ENCODE measurements at regions not wholly inside any gene's neighbourhood (a gene's known extent, or its start where the extent isn't known, plus 50 kb on each side); places are given as distances from the start of the nearest gene placed in this dataset.
"Not testable (repeated sequence)": the region's sequence is repeated elsewhere in the genome, so short reads cannot be mapped to it uniquely, and the experiment has no call there.

- Histone ChIP-seq H3K27ac (replicated peaks; ENCODE audit: low read length) (no peak overlapping the region), H3K9me3 (replicated peaks in 1 of 2; ENCODE audit: control insufficient read depth in 2 of 2, insufficient read depth in 1 of 2, low read depth in 1 of 2, low read length in 2 of 2) (no peaks in the 10 kb centered on the region), H3K18ac (ENCODE audit: low read length) (no peak overlapping the region), H2BK15ac (ENCODE audit: low read length) (no peak overlapping the region), H3K4me1 (ENCODE audit: control insufficient read depth in 2 of 2, insufficient read depth in 1 of 2, low read depth in 1 of 2, low read length in 2 of 2) (no peaks in the 10 kb centered on the region), H2BK120ac (ENCODE audit: low read depth, low read length) (no peak overlapping the region), H2AK5ac (ENCODE audit: low read depth, low read length) (no peak overlapping the region), H4K8ac (ENCODE audit: low read depth, low read length) (no peak overlapping the region), H3K23ac (ENCODE audit: low read depth, low read length, poor library complexity) (no peak overlapping the region), H4K91ac (ENCODE audit: low read depth, low read length, poor library complexity) (no peak overlapping the region), H2BK5ac (ENCODE audit: low read length) (no peak overlapping the region), H3K27me3 (ENCODE audit: control insufficient read depth in 3 of 3, insufficient read depth in 3 of 3, low read depth in 1 of 3, low read length in 3 of 3) (no peaks in the 10 kb centered on the region), H3K4me3 (ENCODE audit: low read length in 2 of 2) (no peak overlapping the region), H3K36me3 (replicated peaks in 1 of 2; ENCODE audit: control insufficient read depth in 2 of 2, insufficient read depth in 2 of 2, low read length in 2 of 2) (no peaks in the 10 kb centered on the region), H3K4ac (ENCODE audit: low read length) (no peak overlapping the region), H3K14ac (ENCODE audit: low read length) (no peak overlapping the region), H2BK12ac (ENCODE audit: low read length) (no peak overlapping the region), H3K4me2 (ENCODE audit: insufficient read depth, low read length, poor library complexity, severe bottlenecking) (no peak overlapping the region), H3K79me1 (ENCODE audit: low read depth, low read length) (no peaks in the 10 kb centered on the region), H2AFZ (ENCODE audit: low read length) (no peak overlapping the region), H3K9ac (ENCODE audit: low read depth, low read length, poor library complexity) (no peak overlapping the region)
- WGBS, 2 donors (ENCODE audit: extremely low coverage in 2 of 2, insufficient read length in 2 of 2, insufficient replicate concordance in 1 of 2), result no CpG with 5 or more reads among the region's 4 CpGs
- no peak for DNase-seq (ENCODE audit: low spot score)
Observed at GRCh38 chr11:90630176-90630575, 407.3 kb upstream of the CHORDC1 start.

- Histone ChIP-seq H3K9me3 (replicated peaks in 1 of 2; ENCODE audit: control insufficient read depth in 2 of 2, insufficient read depth in 1 of 2, low read depth in 1 of 2, low read length in 2 of 2) (no peaks in the 10 kb centered on the region), H2BK120ac (ENCODE audit: low read depth, low read length) (no peak overlapping the region), H2AK5ac (ENCODE audit: low read depth, low read length) (no peak overlapping the region), H3K27me3 (ENCODE audit: control insufficient read depth in 3 of 3, insufficient read depth in 3 of 3, low read depth in 1 of 3, low read length in 3 of 3) (no peaks in the 10 kb centered on the region), H2BK12ac (ENCODE audit: low read length) (no peak overlapping the region), H3K4me2 (ENCODE audit: insufficient read depth, low read length, poor library complexity, severe bottlenecking) (no peak overlapping the region), H3K23ac (ENCODE audit: low read depth, low read length, poor library complexity) (no peak overlapping the region), H3K4me1 (ENCODE audit: control insufficient read depth in 2 of 2, insufficient read depth in 1 of 2, low read depth in 1 of 2, low read length in 2 of 2) (no peaks in the 10 kb centered on the region), H3K9ac (ENCODE audit: low read depth, low read length, poor library complexity) (no peak overlapping the region), H3K14ac (ENCODE audit: low read length) (no peak overlapping the region), H2BK15ac (ENCODE audit: low read length) (no peak overlapping the region), H3K27ac (replicated peaks; ENCODE audit: low read length) (no peak overlapping the region), H4K91ac (ENCODE audit: low read depth, low read length, poor library complexity) (no peak overlapping the region), H3K79me1 (ENCODE audit: low read depth, low read length) (no peaks in the 10 kb centered on the region), H4K8ac (ENCODE audit: low read depth, low read length) (no peak overlapping the region), H3K4me3 (ENCODE audit: low read length in 2 of 2) (no peak overlapping the region), H2AFZ (ENCODE audit: low read length) (no peak overlapping the region), H3K4ac (ENCODE audit: low read length) (no peak overlapping the region), H2BK5ac (ENCODE audit: low read length) (no peak overlapping the region), H3K36me3 (replicated peaks in 1 of 2; ENCODE audit: control insufficient read depth in 2 of 2, insufficient read depth in 2 of 2, low read length in 2 of 2) (no peaks in the 10 kb centered on the region), H3K18ac (ENCODE audit: low read length) (no peak overlapping the region)
- no CpG with 5 or more reads among the region's 4 CpGs for WGBS, 2 donors (ENCODE audit: extremely low coverage in 2 of 2, insufficient read length in 2 of 2, insufficient replicate concordance in 1 of 2)
- DNase-seq (ENCODE audit: low spot score), result no peak
Observed at GRCh38 chr11:90629229-90629806, 406.5 kb upstream of the CHORDC1 start.

GRCh38 chr11:90614318-90614717 lies 391.5 kb upstream of the CHORDC1 start:
- no peak for DNase-seq (ENCODE audit: low spot score)
- no peak overlapping the region for H3K23ac ChIP-seq (ENCODE audit: low read depth, low read length, poor library complexity)
- no peak overlapping the region for H3K9ac ChIP-seq (ENCODE audit: low read depth, low read length, poor library complexity)
- no peak overlapping the region for H3K18ac ChIP-seq (ENCODE audit: low read length)
- no peak overlapping the region for H3K14ac ChIP-seq (ENCODE audit: low read length)
- no peak overlapping the region for H3K4me3 ChIP-seq (ENCODE audit: low read length in 2 of 2)
- H3K27me3 ChIP-seq (ENCODE audit: control insufficient read depth in 3 of 3, insufficient read depth in 3 of 3, low read depth in 1 of 3, low read length in 3 of 3), result no peaks in the 10 kb centered on the region
- no peaks in the 10 kb centered on the region for H3K36me3 ChIP-seq (replicated peaks in 1 of 2; ENCODE audit: control insufficient read depth in 2 of 2, insufficient read depth in 2 of 2, low read length in 2 of 2)
- H2BK12ac ChIP-seq (ENCODE audit: low read length), result no peak overlapping the region
- no peak overlapping the region for H2AK5ac ChIP-seq (ENCODE audit: low read depth, low read length)
- H2BK120ac ChIP-seq (ENCODE audit: low read depth, low read length), result no peak overlapping the region
- H2BK5ac ChIP-seq (ENCODE audit: low read length), result no peak overlapping the region
- no peaks in the 10 kb centered on the region for H3K9me3 ChIP-seq (replicated peaks in 1 of 2; ENCODE audit: control insufficient read depth in 2 of 2, insufficient read depth in 1 of 2, low read depth in 1 of 2, low read length in 2 of 2)
- H3K4me2 ChIP-seq (ENCODE audit: insufficient read depth, low read length, poor library complexity, severe bottlenecking), result no peak overlapping the region
- H3K4me1 ChIP-seq (ENCODE audit: control insufficient read depth in 2 of 2, insufficient read depth in 1 of 2, low read depth in 1 of 2, low read length in 2 of 2), result no peaks in the 10 kb centered on the region
- H3K27ac ChIP-seq (replicated peaks; ENCODE audit: low read length), result no peak overlapping the region
- H2AFZ ChIP-seq (ENCODE audit: low read length), result no peak overlapping the region
- no peaks in the 10 kb centered on the region for H3K79me1 ChIP-seq (ENCODE audit: low read depth, low read length)
- H3K4ac ChIP-seq (ENCODE audit: low read length), result no peak overlapping the region
- no peak overlapping the region for H4K8ac ChIP-seq (ENCODE audit: low read depth, low read length)
- H2BK15ac ChIP-seq (ENCODE audit: low read length), result no peak overlapping the region
- no CpG with 5 or more reads among the region's 2 CpGs for WGBS, 2 donors (ENCODE audit: extremely low coverage in 2 of 2, insufficient read length in 2 of 2, insufficient replicate concordance in 1 of 2)
- H4K91ac ChIP-seq (ENCODE audit: low read depth, low read length, poor library complexity), result no peak overlapping the region

- not testable (repeated sequence) for H3K79me1 ChIP-seq (ENCODE audit: low read depth, low read length); H2BK120ac ChIP-seq (ENCODE audit: low read depth, low read length); H2AK5ac ChIP-seq (ENCODE audit: low read depth, low read length); H3K14ac ChIP-seq (ENCODE audit: low read length); H4K91ac ChIP-seq (ENCODE audit: low read depth, low read length, poor library complexity); H2BK15ac ChIP-seq (ENCODE audit: low read length); H2BK12ac ChIP-seq (ENCODE audit: low read length); DNase-seq (ENCODE audit: low spot score); H4K8ac ChIP-seq (ENCODE audit: low read depth, low read length); H3K9me3 ChIP-seq (replicated peaks in 1 of 2; ENCODE audit: control insufficient read depth in 2 of 2, insufficient read depth in 1 of 2, low read depth in 1 of 2, low read length in 2 of 2); H3K4me3 ChIP-seq (ENCODE audit: low read length in 2 of 2); H3K23ac ChIP-seq (ENCODE audit: low read depth, low read length, poor library complexity); H2BK5ac ChIP-seq (ENCODE audit: low read length); H3K4me2 ChIP-seq (ENCODE audit: insufficient read depth, low read length, poor library complexity, severe bottlenecking); H2AFZ ChIP-seq (ENCODE audit: low read length); H3K4me1 ChIP-seq (ENCODE audit: control insufficient read depth in 2 of 2, insufficient read depth in 1 of 2, low read depth in 1 of 2, low read length in 2 of 2); H3K18ac ChIP-seq (ENCODE audit: low read length); H3K36me3 ChIP-seq (replicated peaks in 1 of 2; ENCODE audit: control insufficient read depth in 2 of 2, insufficient read depth in 2 of 2, low read length in 2 of 2); H3K27ac ChIP-seq (replicated peaks; ENCODE audit: low read length); H3K9ac ChIP-seq (ENCODE audit: low read depth, low read length, poor library complexity); H3K4ac ChIP-seq (ENCODE audit: low read length); H3K27me3 ChIP-seq (ENCODE audit: control insufficient read depth in 3 of 3, insufficient read depth in 3 of 3, low read depth in 1 of 3, low read length in 3 of 3)
- WGBS, 2 donors (ENCODE audit: extremely low coverage in 2 of 2, insufficient read length in 2 of 2, insufficient replicate concordance in 1 of 2), result no CpG with 5 or more reads among the region's 4 CpGs
Observed at GRCh38 chr11:90613037-90613436, 390.2 kb upstream of the CHORDC1 start.
